SK-N-MC (cell line): ENCODE measurements at regions not wholly inside any gene's neighbourhood (a gene's known extent, or its start where the extent isn't known, plus 50 kb on each side); places are given as distances from the start of the nearest gene placed in this dataset.

Experiments
- EZH2 ChIP-seq: fragments of 200-600 bp; sonication (generic); IDR thresholded peaks from one replicate; pipeline ENCODE4 v1.6.1; 2017; ENCODE audit warnings: antibody characterized with exemption
- POLR2AphosphoS5 ChIP-seq: IDR thresholded peaks from 2 replicates; pipeline ENCODE4 v1.6.1; 2012; ENCODE audit warnings: mild to moderate bottlenecking, low read depth, low read length, borderline replicate concordance

GRCh38 chr1:105785021-105785420 lies 1271.5 kb upstream of the PRMT6 start:
- TF ChIP-seq POLR2AphosphoS5 = no peak
- TF ChIP-seq EZH2 = no peak
